D341Med (cell line): ENCODE measurements at regions not wholly inside any gene's neighbourhood (a gene's known extent, or its start where the extent isn't known, plus 50 kb on each side); places are given as distances from the start of the nearest gene placed in this dataset.
"Not testable (repeated sequence)": the region's sequence is repeated elsewhere in the genome, so short reads cannot be mapped to it uniquely, and the experiment has no call there.

Experiments
- DNase-seq: peaks from one replicate; pipeline ENCODE4 v3.0.0; 2012; ENCODE audit warnings: low spot score

- no peak for DNase-seq
Observed at GRCh38 chr6:27190126-27190525, 57.4 kb upstream of the PRSS16 start.

- DNase-seq = not testable (repeated sequence)
Observed at GRCh38 chr6:27194453-27194852, 53.0 kb upstream of the PRSS16 start.

- not testable (repeated sequence) for DNase-seq
Observed at GRCh38 chr6:27195547-27195946, 52.0 kb upstream of the PRSS16 start.
